Activated CD4-positive, alpha-beta T cell treated with anti-CD3 and anti-CD28 coated beads, Interleukin-2, amount 10 ng/mL, durations not matched to agents 7 days and 5 days (primary cell): ENCODE measurements at regions not wholly inside any gene's neighbourhood (a gene's known extent, or its start where the extent isn't known, plus 50 kb on each side); places are given as distances from the start of the nearest gene placed in this dataset.
"Not testable (repeated sequence)": the region's sequence is repeated elsewhere in the genome, so short reads cannot be mapped to it uniquely, and the experiment has no call there.

Experiments
- CTCF ChIA-PET: fragments of 350-600 bp; sonication (Branson Sonifier 250); formaldehyde crosslinking; loops from one replicate; lab custom pipeline; 2021; ENCODE audit warnings: antibody characterized with exemption; lab: Charles Lee
- POLR2A ChIA-PET: fragments of 350-600 bp; sonication (Branson Sonifier 250); formaldehyde crosslinking; loops from one replicate; lab custom pipeline; 2021; ENCODE audit warnings: antibody characterized with exemption; lab: Charles Lee
- DNase-seq: peaks from one replicate; pipeline ENCODE4 v3.0.0-alpha.2; 2020
- H3K27ac Mint-ChIP-seq: one replicate; pipeline ENCODE4 v1.8.0; 2021; ENCODE audit warnings: mild to moderate bottlenecking, moderate library complexity, mixed read lengths
- H3K27me3 Mint-ChIP-seq: one replicate; pipeline ENCODE4 v1.8.0; 2021; ENCODE audit warnings: mixed read lengths
- H3K36me3 Mint-ChIP-seq: one replicate; pipeline ENCODE4 v1.8.0; 2021; ENCODE audit warnings: low read depth, mixed read lengths
- H3K4me1 Mint-ChIP-seq: one replicate; pipeline ENCODE4 v1.8.0; 2021; ENCODE audit warnings: mixed read lengths
- H3K4me3 Mint-ChIP-seq: one replicate; pipeline ENCODE4 v1.8.0; 2021; ENCODE audit warnings: mild to moderate bottlenecking, moderate library complexity, mixed read lengths
- H3K9me3 Mint-ChIP-seq: one replicate; pipeline ENCODE4 v1.8.0; 2021; ENCODE audit warnings: mixed read lengths

DNA sequence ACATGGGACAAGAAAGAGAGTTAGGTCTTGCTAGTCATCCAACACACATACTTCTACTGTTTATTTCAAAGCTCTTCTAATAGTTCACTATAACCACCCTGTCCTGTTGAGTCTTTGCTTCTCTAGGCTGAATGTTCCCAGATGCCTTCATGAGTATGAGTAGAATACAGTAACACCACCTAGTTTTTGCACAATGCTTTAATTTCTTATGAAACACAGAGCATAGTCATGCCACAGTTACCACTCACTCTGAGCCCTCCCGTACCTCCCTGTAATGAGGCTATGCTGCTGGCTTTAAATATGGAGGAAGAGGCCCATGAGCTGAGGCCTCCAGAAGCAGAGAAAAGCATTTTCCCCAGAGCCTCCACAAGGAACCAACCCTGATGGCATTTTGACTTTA is 75.0 kb upstream of the SLC1A3 start:
- peaks cover 2% of the 10 kb centered on the region for H3K27me3 Mint-ChIP-seq
- no peaks in the 10 kb centered on the region for H3K9me3 Mint-ChIP-seq
- no peak overlapping the region for H3K4me3 Mint-ChIP-seq
- H3K27ac Mint-ChIP-seq, result no peak overlapping the region
- no peaks in the 10 kb centered on the region for H3K4me1 Mint-ChIP-seq
- POLR2A ChIA-PET, result no interaction called here
- no peak for DNase-seq
- no peaks in the 10 kb centered on the region for H3K36me3 Mint-ChIP-seq
- CTCF ChIA-PET, result no interaction called here

DNA sequence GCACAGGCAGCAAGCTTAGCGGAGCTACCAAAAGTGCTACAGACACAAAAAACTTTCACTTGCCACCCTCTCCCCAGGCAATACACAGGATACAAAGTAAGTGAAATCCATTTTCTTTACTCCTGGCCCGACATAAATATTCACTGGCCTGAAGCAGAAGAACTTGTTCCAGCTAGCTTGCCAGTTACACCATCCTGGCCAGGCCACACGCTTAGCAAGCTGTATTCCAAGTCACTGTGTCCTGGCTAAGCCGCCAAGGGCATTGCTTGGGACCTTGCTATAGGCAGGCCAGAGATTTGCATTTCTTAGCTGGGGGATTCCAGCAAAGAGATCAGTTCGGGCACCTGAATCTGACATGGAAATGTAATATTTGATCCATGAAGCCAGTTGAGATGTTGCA is 71.0 kb upstream of the SLC1A3 start:
- H3K27ac Mint-ChIP-seq, result no peak overlapping the region
- ChIA-PET CTCF (no interaction called here), POLR2A (no interaction called here)

DNA sequence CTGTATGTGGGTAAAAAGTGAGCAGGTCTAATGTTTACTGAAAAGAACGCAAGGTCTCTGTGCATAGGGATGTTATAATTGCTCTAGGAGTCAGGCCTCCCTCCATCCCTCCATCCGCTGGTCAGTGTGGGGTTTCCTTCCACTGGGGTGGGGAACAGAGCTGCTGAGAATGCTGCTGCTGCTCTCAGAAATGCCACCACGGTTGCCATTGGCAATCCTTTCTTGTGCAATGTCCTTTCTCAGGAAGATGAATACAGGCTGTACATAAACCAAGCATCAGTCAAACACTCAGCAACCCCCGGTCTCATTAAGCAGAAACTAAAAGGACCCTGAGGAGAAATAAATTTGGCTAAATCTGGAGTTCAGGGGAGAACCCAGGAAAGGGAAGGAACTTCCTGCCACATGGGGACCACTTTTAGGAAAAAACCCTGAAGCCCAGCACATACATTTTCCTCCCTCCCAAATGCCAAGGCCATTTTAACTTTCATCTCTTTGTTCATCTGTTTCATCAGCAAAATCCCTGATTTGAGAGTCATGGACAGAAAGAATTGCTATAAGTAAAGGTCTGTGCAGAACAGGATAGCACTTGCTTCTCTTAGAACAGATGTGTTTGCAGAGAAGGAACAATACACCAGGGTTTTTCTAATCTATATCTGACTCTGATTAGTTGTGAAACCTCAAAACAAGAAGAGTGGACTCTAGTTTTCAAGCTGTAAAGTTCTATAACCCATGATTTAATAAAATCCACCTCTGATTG is 70.4 kb upstream of the SLC1A3 start:
- H3K27me3 Mint-ChIP-seq, result peaks cover 5% of the 10 kb centered on the region
- H3K36me3 Mint-ChIP-seq, result no peaks in the 10 kb centered on the region
- DNase-seq, result no peak
- H3K4me3 Mint-ChIP-seq, result no peak overlapping the region
- no peak overlapping the region for H3K27ac Mint-ChIP-seq
- POLR2A ChIA-PET, result no interaction called here
- CTCF ChIA-PET, result no interaction called here
- no peaks in the 10 kb centered on the region for H3K4me1 Mint-ChIP-seq
- H3K9me3 Mint-ChIP-seq, result no peaks in the 10 kb centered on the region

More for the DNA sequence above, 71.0 kb upstream of the SLC1A3 start:
- Mint-ChIP-seq H3K4me1 (no peaks in the 10 kb centered on the region), H3K4me3 (no peak overlapping the region), H3K36me3 (no peaks in the 10 kb centered on the region), H3K9me3 (no peaks in the 10 kb centered on the region), H3K27me3 (peaks cover 5% of the 10 kb centered on the region)
- DNase-seq, result no peak

DNA sequence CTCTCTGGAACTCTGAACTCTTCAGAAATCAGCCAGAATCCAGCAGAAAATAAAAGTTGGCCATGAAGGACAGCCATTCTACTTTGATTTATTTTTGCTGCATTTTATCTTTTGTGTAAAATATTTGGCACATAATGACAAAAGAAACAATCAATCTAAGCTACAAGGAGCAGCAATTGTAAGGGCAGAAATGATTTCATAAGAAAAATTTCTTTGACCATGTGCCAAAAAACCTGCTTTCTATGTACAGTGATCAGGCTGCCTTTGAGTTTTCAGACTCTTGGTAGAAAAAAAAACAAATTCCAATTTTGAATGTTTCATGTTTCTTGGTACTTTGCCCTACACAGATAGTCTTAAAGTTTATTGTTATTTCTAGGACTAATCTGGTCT is 69.8 kb upstream of the SLC1A3 start:
- DNase-seq, result no peak
- Mint-ChIP-seq H3K9me3 (no peaks in the 10 kb centered on the region), H3K27me3 (peaks cover 5% of the 10 kb centered on the region), H3K4me3 (no peak overlapping the region), H3K27ac (no peak overlapping the region), H3K36me3 (no peaks in the 10 kb centered on the region), H3K4me1 (no peaks in the 10 kb centered on the region)
- ChIA-PET CTCF (interaction anchor here (0.7 kb wide), 1 partner anchor 40 kb away, joined by 3 read pairs; no protein-coding TSS in a partner anchor), POLR2A (no interaction called here)

DNA sequence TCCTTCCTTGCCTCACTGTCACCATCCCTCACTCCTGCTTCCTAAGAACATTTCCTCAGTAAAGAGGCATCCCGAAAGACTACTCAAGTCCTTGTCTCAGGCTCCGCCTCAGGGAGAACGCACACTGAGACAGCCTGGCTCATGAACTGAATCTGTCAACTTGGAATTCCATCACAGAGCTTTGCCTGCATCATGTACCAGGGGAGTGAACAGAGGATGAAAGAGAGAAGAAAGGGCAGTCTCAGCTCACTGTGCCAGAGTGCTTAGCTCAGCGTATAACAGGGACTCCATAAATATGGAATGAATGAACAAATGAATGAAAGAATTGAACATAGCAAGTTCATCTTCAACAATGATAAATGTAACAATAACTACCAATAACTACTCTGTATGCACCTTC is 68.7 kb upstream of the SLC1A3 start:
- H3K27ac Mint-ChIP-seq, result no peak overlapping the region
- POLR2A ChIA-PET, result no interaction called here
- no peaks in the 10 kb centered on the region for H3K9me3 Mint-ChIP-seq
- H3K4me1 Mint-ChIP-seq, result no peaks in the 10 kb centered on the region
- H3K27me3 Mint-ChIP-seq, result peaks cover 4% of the 10 kb centered on the region
- H3K4me3 Mint-ChIP-seq, result no peak overlapping the region
- DNase-seq, result no peak
- no peaks in the 10 kb centered on the region for H3K36me3 Mint-ChIP-seq
- CTCF ChIA-PET, result interaction anchor here (1.2 to 1.3 kb wide), 2 partner anchors 21 to 36 kb away, joined by 3 to 4 read pairs; no protein-coding TSS in a partner anchor

DNA sequence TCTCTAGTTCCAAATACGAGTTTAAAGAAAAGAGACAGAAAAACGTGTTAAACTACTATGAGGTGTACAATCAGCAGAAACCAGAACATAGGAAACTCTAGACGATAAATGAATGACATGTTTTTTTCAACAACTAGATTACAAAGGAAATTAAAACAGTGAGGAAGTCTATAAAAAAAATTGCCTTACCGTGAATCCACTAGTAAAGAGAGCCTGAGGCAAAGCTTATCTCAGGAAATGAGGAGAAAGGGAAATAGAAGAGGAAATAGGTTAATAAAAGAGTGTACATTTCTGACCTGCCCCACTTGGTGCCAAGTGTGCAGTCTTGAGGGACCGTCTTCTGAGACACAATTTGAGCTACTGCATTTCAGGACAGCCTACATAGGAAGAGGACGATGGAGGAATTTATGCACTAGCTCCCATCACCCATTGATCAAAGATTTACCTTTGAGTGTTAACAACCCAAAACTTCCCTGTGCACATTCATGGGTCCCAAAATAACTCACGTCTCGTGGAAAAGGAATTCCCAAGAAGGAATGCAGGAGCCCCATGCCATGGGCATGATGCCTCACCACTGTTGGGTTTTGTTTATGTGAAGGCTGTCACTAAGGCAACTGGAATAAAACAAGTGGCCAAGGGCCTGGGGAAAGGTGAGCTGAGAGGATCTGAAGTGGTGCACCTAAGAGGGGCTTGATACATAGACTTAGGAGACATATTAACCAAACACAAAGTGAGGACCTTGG is 53.6 kb upstream of the SLC1A3 start:
- Mint-ChIP-seq H3K27me3 (peaks cover 5% of the 10 kb centered on the region), H3K4me3 (no peak overlapping the region), H3K27ac (no peak overlapping the region), H3K9me3 (peaks cover 4% of the 10 kb centered on the region), H3K4me1 (no peaks in the 10 kb centered on the region), H3K36me3 (no peaks in the 10 kb centered on the region)
- ChIA-PET CTCF (no interaction called here), POLR2A (no interaction called here)
- DNase-seq, result no peak

DNA sequence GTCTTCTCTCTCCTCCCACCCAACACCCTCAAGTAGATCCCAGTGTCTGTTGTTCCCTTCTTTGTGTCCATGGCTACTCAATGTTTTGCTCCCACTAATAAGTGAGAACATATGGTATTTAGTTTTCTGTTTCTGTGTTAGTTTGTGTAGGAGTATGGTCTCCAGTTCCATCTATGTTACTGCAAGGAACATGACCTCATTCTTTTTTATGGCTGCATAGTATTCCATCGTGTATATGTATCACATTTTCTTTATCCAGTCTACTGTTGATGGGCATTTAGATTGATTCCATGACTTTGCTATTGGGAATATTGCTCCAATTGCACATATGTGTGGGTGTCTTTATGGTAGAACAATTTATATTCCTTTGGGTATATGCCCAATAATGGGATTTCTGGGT is 51.4 kb upstream of the SLC1A3 start:
- H3K4me3 Mint-ChIP-seq, H3K27me3 Mint-ChIP-seq, H3K27ac Mint-ChIP-seq, CTCF ChIA-PET, H3K36me3 Mint-ChIP-seq, H3K4me1 Mint-ChIP-seq, H3K9me3 Mint-ChIP-seq, POLR2A ChIA-PET, DNase-seq: not testable (repeated sequence)
